Sigmoid colon (tissue), 4 donors: ENCODE measurements at regions not wholly inside any gene's neighbourhood (a gene's known extent, or its start where the extent isn't known, plus 50 kb on each side); places are given as distances from the start of the nearest gene placed in this dataset.

ENCODE experiments used
- CTCF ChIP-seq, 4 experiments: fragments of 450-650 bp in 3 of 4; fragments of 200-600 bp in 1 of 4; IDR thresholded peaks; one replicate each; pipeline ENCODE4 v1.5.1; 2016 to 2019; ENCODE audit warnings: antibody characterized with exemption in 4 of 4, mild to moderate bottlenecking in 3 of 4, moderate library complexity in 2 of 4
- POLR2A ChIP-seq, 2 donors: fragments of 450-650 bp; IDR thresholded peaks; one replicate each; pipeline ENCODE4 v1.6.1; 2016; ENCODE audit warnings: antibody characterized with exemption in 2 of 2, mild to moderate bottlenecking in 2 of 2, moderate library complexity in 2 of 2
- POLR2AphosphoS5 ChIP-seq, 4 donors: sonication (generic); formaldehyde crosslinking; IDR thresholded peaks; one replicate each; pipeline ENCODE4 v1.6.1; 2017; ENCODE audit warnings: antibody characterized with exemption in 4 of 4

- TF ChIP-seq CTCF (IDR thresholded peaks at IDR 0.05) (no peak), POLR2A (IDR thresholded peaks at IDR 0.05) (no peak), POLR2AphosphoS5 (IDR thresholded peaks at IDR 0.05) (no peak)
Measured at GRCh38 chr12:75631831-75632230, 120.4 kb upstream of the KRR1 start.
